SK-N-SH treated with all-trans-retinoic acid at 6 μM for 48 hours (cell line): ENCODE measurements at regions not wholly inside any gene's neighbourhood (a gene's known extent, or its start where the extent isn't known, plus 50 kb on each side); places are given as distances from the start of the nearest gene placed in this dataset.

ENCODE experiments used
- ARNTL ChIP-seq: fragments of 450-650 bp; formaldehyde crosslinking; IDR thresholded peaks from 2 replicates; pipeline ENCODE4 v1.5.0; 2020; ENCODE audit warnings: low read depth, mild to moderate bottlenecking, moderate library complexity, borderline replicate concordance
- ISL1 ChIP-seq: fragments of 250-450 bp; sonication (Bioruptor Pico); IDR thresholded peaks from 2 replicates; pipeline ENCODE4 v2.1.2; 2022; ENCODE audit warnings: mild to moderate bottlenecking, moderate library complexity
- OSR1 ChIP-seq: fragments of 250-450 bp; sonication (Bioruptor Pico); IDR thresholded peaks from 2 replicates; pipeline ENCODE4 v1.8.0; 2022; ENCODE audit warnings: moderate library complexity, mild to moderate bottlenecking, inconsistent platforms
- PPARA ChIP-seq: fragments of 250-450 bp; sonication (Bioruptor Pico); IDR thresholded peaks from 2 replicates; pipeline ENCODE4 v1.5.0; 2020; ENCODE audit warnings: mild to moderate bottlenecking, borderline replicate concordance
- RARB ChIP-seq: fragments of 250-450 bp; sonication (Bioruptor Pico); IDR thresholded peaks from 2 replicates; pipeline ENCODE4 v1.8.0; 2021; ENCODE audit warnings: mild to moderate bottlenecking, moderate library complexity
- SNAI2 ChIP-seq: fragments of 250-450 bp; sonication (Bioruptor Pico); IDR thresholded peaks from 2 replicates; pipeline ENCODE4 v1.5.0; 2020; ENCODE audit warnings: mild to moderate bottlenecking, moderate library complexity
- ZC3H10 ChIP-seq: fragments of 250-450 bp; sonication (Bioruptor Pico); IDR thresholded peaks from 2 replicates; pipeline ENCODE4 v1.5.1; 2021; ENCODE audit warnings: mild to moderate bottlenecking, moderate library complexity
- ZNF70 ChIP-seq: fragments of 450-650 bp; formaldehyde crosslinking; IDR thresholded peaks from 2 replicates; pipeline ENCODE4 v1.5.0; 2020; ENCODE audit warnings: mild to moderate bottlenecking, moderate library complexity
- ZNF8 ChIP-seq: fragments of 450-650 bp; formaldehyde crosslinking; IDR thresholded peaks from 2 replicates; pipeline ENCODE4 v1.5.0; 2020; ENCODE audit warnings: mild to moderate bottlenecking, moderate library complexity
- TF ChIP-seq, protein P1 (sequence below): fragments of 250-450 bp; sonication (Bioruptor Pico); IDR thresholded peaks from 2 replicates; pipeline ENCODE4 v1.8.0; 2021; ENCODE audit warnings: low read depth, mild to moderate bottlenecking, moderate library complexity, borderline replicate concordance
- TF ChIP-seq, protein P2 (sequence below): fragments of 250-450 bp; sonication (Bioruptor Pico); IDR thresholded peaks from 2 replicates; pipeline ENCODE4 v1.8.0; 2020; ENCODE audit warnings: mild to moderate bottlenecking, moderate library complexity, borderline replicate concordance

DNA sequence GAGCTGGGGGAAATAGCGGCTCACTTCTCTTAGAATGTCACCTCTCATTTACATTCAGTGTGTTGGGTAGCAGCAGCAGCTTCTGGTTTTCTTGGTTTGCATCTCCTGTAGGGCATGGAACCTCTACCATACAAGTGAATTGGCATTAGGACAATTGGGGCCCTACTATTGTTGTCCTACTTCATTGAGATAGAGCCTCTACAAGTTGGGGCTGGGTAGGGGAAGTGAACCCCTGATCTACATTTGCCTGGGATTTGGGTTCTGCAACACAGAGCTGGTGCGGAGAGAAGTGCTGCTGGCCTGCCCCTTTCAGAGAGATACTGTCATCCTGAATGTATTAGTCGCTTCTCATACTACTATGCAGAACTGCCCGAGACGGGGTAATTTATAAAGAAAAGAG lies 391.6 kb upstream of the HS6ST1 start:
- TF ChIP-seq, protein P1, sequence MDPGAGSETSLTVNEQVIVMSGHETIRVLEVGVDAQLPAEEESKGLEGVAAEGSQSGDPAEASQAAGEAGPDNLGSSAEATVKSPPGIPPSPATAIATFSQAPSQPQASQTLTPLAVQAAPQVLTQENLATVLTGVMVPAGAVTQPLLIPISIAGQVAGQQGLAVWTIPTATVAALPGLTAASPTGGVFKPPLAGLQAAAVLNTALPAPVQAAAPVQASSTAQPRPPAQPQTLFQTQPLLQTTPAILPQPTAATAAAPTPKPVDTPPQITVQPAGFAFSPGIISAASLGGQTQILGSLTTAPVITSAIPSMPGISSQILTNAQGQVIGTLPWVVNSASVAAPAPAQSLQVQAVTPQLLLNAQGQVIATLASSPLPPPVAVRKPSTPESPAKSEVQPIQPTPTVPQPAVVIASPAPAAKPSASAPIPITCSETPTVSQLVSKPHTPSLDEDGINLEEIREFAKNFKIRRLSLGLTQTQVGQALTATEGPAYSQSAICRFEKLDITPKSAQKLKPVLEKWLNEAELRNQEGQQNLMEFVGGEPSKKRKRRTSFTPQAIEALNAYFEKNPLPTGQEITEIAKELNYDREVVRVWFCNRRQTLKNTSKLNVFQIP (CRISPR knock-in tag): no peak
- TF ChIP-seq RARB: no peak
- TF ChIP-seq ZNF8: no peak
- TF ChIP-seq OSR1 (CRISPR knock-in tag): no peak
- no peak for TF ChIP-seq ARNTL (CRISPR knock-in tag)
- no peak for TF ChIP-seq ZC3H10
- TF ChIP-seq, protein P2, sequence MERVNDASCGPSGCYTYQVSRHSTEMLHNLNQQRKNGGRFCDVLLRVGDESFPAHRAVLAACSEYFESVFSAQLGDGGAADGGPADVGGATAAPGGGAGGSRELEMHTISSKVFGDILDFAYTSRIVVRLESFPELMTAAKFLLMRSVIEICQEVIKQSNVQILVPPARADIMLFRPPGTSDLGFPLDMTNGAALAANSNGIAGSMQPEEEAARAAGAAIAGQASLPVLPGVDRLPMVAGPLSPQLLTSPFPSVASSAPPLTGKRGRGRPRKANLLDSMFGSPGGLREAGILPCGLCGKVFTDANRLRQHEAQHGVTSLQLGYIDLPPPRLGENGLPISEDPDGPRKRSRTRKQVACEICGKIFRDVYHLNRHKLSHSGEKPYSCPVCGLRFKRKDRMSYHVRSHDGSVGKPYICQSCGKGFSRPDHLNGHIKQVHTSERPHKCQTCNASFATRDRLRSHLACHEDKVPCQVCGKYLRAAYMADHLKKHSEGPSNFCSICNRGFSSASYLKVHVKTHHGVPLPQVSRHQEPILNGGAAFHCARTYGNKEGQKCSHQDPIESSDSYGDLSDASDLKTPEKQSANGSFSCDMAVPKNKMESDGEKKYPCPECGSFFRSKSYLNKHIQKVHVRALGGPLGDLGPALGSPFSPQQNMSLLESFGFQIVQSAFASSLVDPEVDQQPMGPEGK (CRISPR knock-in tag): no peak
- TF ChIP-seq SNAI2 (CRISPR knock-in tag): no peak
- TF ChIP-seq ISL1 (CRISPR knock-in tag): no peak
- TF ChIP-seq ZNF70 (CRISPR knock-in tag): no peak
- no peak for TF ChIP-seq PPARA (CRISPR knock-in tag)
